Liver (tissue), 8 donors: ENCODE measurements at regions not wholly inside any gene's neighbourhood (a gene's known extent, or its start where the extent isn't known, plus 50 kb on each side); places are given as distances from the start of the nearest gene placed in this dataset.

Experiments used
- DNase-seq: peaks from one replicate; pipeline ENCODE4 v3.0.0-alpha.2; 2017; ENCODE audit warnings: low spot score
- H3K27ac ChIP-seq, 2 donors: one replicate each; pipeline ENCODE4 v1.7.0; 2013; ENCODE audit warnings: inconsistent platforms in 2 of 2, low read length in 2 of 2, control low read depth in 1 of 2, low read depth in 1 of 2, mild to moderate bottlenecking in 1 of 2
- H3K27me3 ChIP-seq, 4 donors: one replicate each; pipeline versions ENCODE4 v1.6.1 to v1.7.0; 2013; ENCODE audit warnings: low read length in 3 of 4, inconsistent platforms in 1 of 4, mild to moderate bottlenecking in 1 of 4, moderate library complexity in 1 of 4; ENCODE audit not compliant: control insufficient read depth in 4 of 4, insufficient read depth in 4 of 4
- H3K36me3 ChIP-seq, 4 donors: one replicate each; pipeline versions ENCODE4 v1.6.1 to v1.7.0; 2013; ENCODE audit warnings: low read length in 3 of 4, mild to moderate bottlenecking in 3 of 4, low read depth in 1 of 4, moderate library complexity in 1 of 4; ENCODE audit not compliant: control insufficient read depth in 4 of 4, insufficient read depth in 3 of 4
- H3K4me1 ChIP-seq, 4 donors: one replicate each; pipeline versions ENCODE4 v1.6.1 to v1.7.0; 2013; ENCODE audit warnings: low read length in 3 of 4, mild to moderate bottlenecking in 3 of 4, moderate library complexity in 1 of 4; ENCODE audit not compliant: control insufficient read depth in 4 of 4, insufficient read depth in 4 of 4
- H3K4me3 ChIP-seq, 3 donors: one replicate each; pipeline versions ENCODE4 v1.6.1 to v1.7.0; 2013; ENCODE audit warnings: low read length in 3 of 3, control low read depth in 1 of 3, low read depth in 1 of 3, mild to moderate bottlenecking in 1 of 3
- H3K9ac ChIP-seq, 2 donors: one replicate each; pipeline ENCODE4 v1.7.0; 2013; ENCODE audit warnings: low read length in 2 of 2, mild to moderate bottlenecking in 2 of 2, moderate library complexity in 2 of 2, control low read depth in 1 of 2, low read depth in 1 of 2
- H3K9me3 ChIP-seq, 4 donors: one replicate each; pipeline versions ENCODE4 v1.6.1 to v1.7.0; 2013; ENCODE audit warnings: low read length in 3 of 4; ENCODE audit not compliant: control insufficient read depth in 4 of 4
- ATF3 ChIP-seq: IDR thresholded peaks from 2 replicates; pipeline ENCODE4 v1.6.1; 2016; ENCODE audit warnings: antibody characterized with exemption
- CTCF ChIP-seq: fragments of 150-350 bp; IDR thresholded peaks from 2 replicates; pipeline ENCODE4 v1.5.1; 2017; ENCODE audit warnings: improper control_type of control experiment, low read depth, low read length; ENCODE audit not compliant: missing input control
- EGR1 ChIP-seq, 2 donors: IDR thresholded peaks; 2 replicates each; pipeline ENCODE4 v1.6.1; 2016 to 2018; ENCODE audit warnings: antibody characterized with exemption in 2 of 2, low read depth in 2 of 2
- FOXA1 ChIP-seq: IDR thresholded peaks from 2 replicates; pipeline ENCODE4 v1.6.1; 2016; ENCODE audit warnings: antibody characterized with exemption
- GABPA ChIP-seq, 2 donors: IDR thresholded peaks in 1 of 2; conservative IDR thresholded peaks in 1 of 2; 2 replicates each; pipeline ENCODE4 v1.6.1; 2016; ENCODE audit warnings: antibody characterized with exemption in 2 of 2, mild to moderate bottlenecking in 1 of 2, moderate library complexity in 1 of 2
- HNF4A ChIP-seq, 2 donors: conservative IDR thresholded peaks; 2 replicates each; pipeline ENCODE4 v1.6.1; 2016; ENCODE audit warnings: antibody characterized with exemption in 2 of 2, mild to moderate bottlenecking in 2 of 2
- HNF4G ChIP-seq: IDR thresholded peaks from 2 replicates; pipeline ENCODE4 v1.6.1; 2016; ENCODE audit warnings: antibody characterized with exemption
- JUND ChIP-seq, 2 donors: IDR thresholded peaks; 2 replicates each; pipeline ENCODE4 v1.6.1; 2016; ENCODE audit warnings: antibody characterized with exemption in 2 of 2
- MAX ChIP-seq: IDR thresholded peaks from 2 replicates; pipeline ENCODE4 v1.6.1; 2016; ENCODE audit warnings: antibody characterized with exemption
- NR2F2 ChIP-seq: IDR thresholded peaks from 2 replicates; pipeline ENCODE4 v1.6.1; 2016; ENCODE audit warnings: antibody characterized with exemption
- RAD21 ChIP-seq, 2 donors: IDR thresholded peaks; 2 replicates each; pipeline ENCODE4 v1.6.1; 2016; ENCODE audit warnings: antibody characterized with exemption in 2 of 2, mild to moderate bottlenecking in 2 of 2
- REST ChIP-seq: IDR thresholded peaks from 2 replicates; pipeline ENCODE4 v1.6.1; 2016; ENCODE audit warnings: antibody characterized with exemption, mild to moderate bottlenecking
- RXRA ChIP-seq, 2 donors: IDR thresholded peaks; 2 replicates each; pipeline ENCODE4 v1.6.1; 2017 to 2018; ENCODE audit warnings: antibody characterized with exemption in 2 of 2, mild to moderate bottlenecking in 1 of 2
- SP1 ChIP-seq: IDR thresholded peaks from 2 replicates; pipeline ENCODE4 v1.6.1; 2018; ENCODE audit warnings: antibody characterized with exemption, mild to moderate bottlenecking
- TAF1 ChIP-seq: conservative IDR thresholded peaks from 2 replicates; pipeline ENCODE4 v1.6.1; 2016; ENCODE audit warnings: antibody characterized with exemption, mild to moderate bottlenecking
- YY1 ChIP-seq: IDR thresholded peaks from 2 replicates; pipeline ENCODE4 v1.6.1; 2016; ENCODE audit warnings: antibody characterized with exemption, mild to moderate bottlenecking
- whole genome bisulfite sequencing: extraction: QIAGEN DNeasy Blood & Tissue Kit; methylation state at CpG from one replicate; pipeline ENCODE4 v1.1.7; 2013; 5-methylcytosine and 5-hydroxymethylcytosine counted together
- donor health status: healthy.
- donor health status: healthy.
- donor health status: healthy.
- donor health status: healthy.
- donor health status: healthy.

- no peak overlapping the region for H3K9ac ChIP-seq
- H3K4me1 ChIP-seq: no peaks in the 10 kb centered on the region
- no peaks in the 10 kb centered on the region for H3K9me3 ChIP-seq
- H3K27ac ChIP-seq: no peak overlapping the region
- TF ChIP-seq FOXA1 (no peak), REST (no peak), EGR1 (IDR thresholded peaks at IDR 0.05; ENCODE audit: low read depth in 2 of 2) (no peak)
- WGBS: 93% methylated on average over 4 of the region's 4 CpGs
- DNase-seq: no peak
- no peak overlapping the region for H3K4me3 ChIP-seq
- no peaks in the 10 kb centered on the region for H3K36me3 ChIP-seq
- no peaks in the 10 kb centered on the region for H3K27me3 ChIP-seq
These were observed 421.5 kb downstream of the GPAM start for GRCh38 chr10:111762114-111762513.

- no peak overlapping the region for H3K4me3 ChIP-seq
- no peak for DNase-seq
- 56% methylated on average over 2 of the region's 2 CpGs for WGBS
- no peaks in the 10 kb centered on the region for H3K4me1 ChIP-seq
- no peak overlapping the region for H3K27ac ChIP-seq
- no peaks in the 10 kb centered on the region for H3K27me3 ChIP-seq
- H3K9ac ChIP-seq: no peak overlapping the region
- no peak for TF ChIP-seq JUND (IDR thresholded peaks at IDR 0.05)
- TF ChIP-seq MAX: no peak
- no peak for TF ChIP-seq RAD21 (IDR thresholded peaks at IDR 0.05)
- TF ChIP-seq HNF4A (conservative IDR thresholded peaks at IDR 0.05): no peak
- TF ChIP-seq EGR1 (IDR thresholded peaks at IDR 0.05; ENCODE audit: low read depth in 2 of 2): no peak
- TF ChIP-seq YY1: no peak
- TF ChIP-seq RXRA (IDR thresholded peaks at IDR 0.05): no peak
- no peak for TF ChIP-seq SP1
- no peak for TF ChIP-seq NR2F2
- TF ChIP-seq TAF1: no peak
- no peak for TF ChIP-seq CTCF
- TF ChIP-seq GABPA (IDR thresholded peaks at IDR 0.05 in 1 of 2, conservative IDR thresholded peaks at IDR 0.05 in 1 of 2): no peak
- H3K36me3 ChIP-seq: no peaks in the 10 kb centered on the region
- no peaks in the 10 kb centered on the region for H3K9me3 ChIP-seq
These were observed 418.3 kb downstream of the GPAM start for GRCh38 chr10:111765216-111765615.

GRCh38 chr10:111766464-111766863 lies 417.1 kb downstream of the GPAM start:
- DNase-seq: no peak
- 78% methylated on average over 3 of the region's 3 CpGs for WGBS
- no peak overlapping the region for H3K4me3 ChIP-seq
- no peaks in the 10 kb centered on the region for H3K27me3 ChIP-seq
- H3K9me3 ChIP-seq: no peaks in the 10 kb centered on the region
- no peak overlapping the region for H3K27ac ChIP-seq
- no peaks in the 10 kb centered on the region for H3K4me1 ChIP-seq
- no peak for TF ChIP-seq ATF3
- no peak for TF ChIP-seq JUND (IDR thresholded peaks at IDR 0.05)
- no peak for TF ChIP-seq NR2F2
- TF ChIP-seq FOXA1: no peak
- TF ChIP-seq CTCF: no peak
- no peak for TF ChIP-seq YY1
- no peak for TF ChIP-seq TAF1
- no peak for TF ChIP-seq HNF4G
- TF ChIP-seq MAX: no peak
- no peak for TF ChIP-seq HNF4A (conservative IDR thresholded peaks at IDR 0.05)
- no peak for TF ChIP-seq EGR1 (IDR thresholded peaks at IDR 0.05; ENCODE audit: low read depth in 2 of 2)
- no peaks in the 10 kb centered on the region for H3K36me3 ChIP-seq
- H3K9ac ChIP-seq: no peak overlapping the region
